PC-3 (cell line): ENCODE measurements at regions not wholly inside any gene's neighbourhood (a gene's known extent, or its start where the extent isn't known, plus 50 kb on each side); places are given as distances from the start of the nearest gene placed in this dataset.

Experiments
- CTCF ChIP-seq: fragments of 300-600 bp; sonication (generic); conservative IDR thresholded peaks from 2 replicates; pipeline ENCODE4 v1.5.1; 2017; ENCODE audit warnings: antibody characterized with exemption, low read depth, mild to moderate bottlenecking, low read length
- EZH2 ChIP-seq: fragments of 300-600 bp; sonication (generic); IDR thresholded peaks from one replicate; pipeline ENCODE4 v1.6.1; 2017; ENCODE audit warnings: antibody characterized with exemption, mild to moderate bottlenecking, low read length; ENCODE audit not compliant: unreplicated experiment

- TF ChIP-seq CTCF, result no peak
- no peak for TF ChIP-seq EZH2
Measured at GRCh38 chr5:142253938-142254337, 70.9 kb downstream of the SPRY4 start.
